Endothelial cell of umbilical vein (primary cell): ENCODE measurements at regions not wholly inside any gene's neighbourhood (a gene's known extent, or its start where the extent isn't known, plus 50 kb on each side); places are given as distances from the start of the nearest gene placed in this dataset.

Experiments used
- BruUV-seq: library from RNA; stranded (reverse); fragments of 400-500 nt; replicated peaks from 2 replicates; lab custom pipeline; 2021; lab: Mats Ljungman, UMichigan
- CTCF ChIA-PET: fragments of 300-600, 350-600 bp; sonication (Branson Sonifier 250); formaldehyde crosslinking; loops from one replicate; lab custom pipeline; 2021; ENCODE audit warnings: antibody characterized with exemption, inconsistent platforms; lab: Charles Lee
- POLR2A ChIA-PET: fragments of 300-600, 350-600 bp; sonication (Branson Sonifier 250); formaldehyde crosslinking; loops from one replicate; lab custom pipeline; 2021; ENCODE audit warnings: antibody characterized with exemption, inconsistent platforms; lab: Charles Lee
- DNase-seq: peaks from one replicate; pipeline ENCODE4 v3.0.0-alpha.2; 2011; ENCODE audit warnings: low read depth, low spot score
- FAIRE-seq: peaks from 2 replicates; lab custom pipeline; 2011; peaks lifted over from hg19 to GRCh38; lab: Jason Lieb, UNC
- H2AFZ ChIP-seq: 2 replicates; pipeline ENCODE4 v1.6.0; 2012; ENCODE audit warnings: low read depth, low read length, control low read depth, inconsistent platforms
- H3K27ac ChIP-seq: 2 replicates; pipeline ENCODE4 v1.5.1; 2011; ENCODE audit warnings: low read depth, mild to moderate bottlenecking, control low read depth, low read length, moderate library complexity; ENCODE audit not compliant: insufficient read depth
- H3K27me3 ChIP-seq, 2 experiments: 2 replicates each; pipeline versions ENCODE4 v1.6.0 to v1.6.1; 2011; ENCODE audit warnings: low read length in 2 of 2, mixed read lengths in 1 of 2; ENCODE audit not compliant: control insufficient read depth in 2 of 2, insufficient read depth in 2 of 2
- H3K36me3 ChIP-seq, 2 experiments: 2 replicates in 1 of 2; 3 replicates in 1 of 2; pipeline ENCODE4 v1.5.1; 2011; ENCODE audit warnings: low read length in 2 of 2, mild to moderate bottlenecking in 1 of 2, moderate library complexity in 1 of 2; ENCODE audit not compliant: control insufficient read depth in 2 of 2, insufficient read depth in 2 of 2; ENCODE audit errors: extremely low read depth in 1 of 2
- H3K4me1 ChIP-seq: 3 replicates; pipeline ENCODE4 v1.5.1; 2011; ENCODE audit warnings: mild to moderate bottlenecking, low read length; ENCODE audit not compliant: control insufficient read depth, insufficient read depth; ENCODE audit errors: extremely low read depth
- H3K4me2 ChIP-seq: 2 replicates; pipeline ENCODE4 v1.6.1; 2011; ENCODE audit warnings: low read length, control low read depth, mixed read lengths; ENCODE audit not compliant: insufficient read depth
- H3K4me3 ChIP-seq, 3 experiments: fragments of 200-600 bp in 1 of 3; sonication (generic), shearing (Covaris generic) in 1 of 3; replicated peaks in 1 of 3; 2 replicates each; pipeline ENCODE4 v1.5.1; 2011 to 2016; ENCODE audit warnings: control low read depth in 3 of 3, low read length in 3 of 3, mild to moderate bottlenecking in 2 of 3, inconsistent platforms in 1 of 3, low read depth in 1 of 3, moderate library complexity in 1 of 3; ENCODE audit not compliant: insufficient read depth in 1 of 3
- H3K79me2 ChIP-seq: 2 replicates; pipeline ENCODE4 v1.6.0; 2012; ENCODE audit warnings: low read length, inconsistent platforms; ENCODE audit not compliant: control insufficient read depth, insufficient read depth
- H3K9ac ChIP-seq: replicated peaks from 2 replicates; pipeline ENCODE3; 2011; ENCODE audit warnings: low read length, control low read depth; ENCODE audit not compliant: insufficient read depth; ENCODE audit errors: extremely low read depth
- H3K9me1 ChIP-seq: replicated peaks from 3 replicates; pipeline ENCODE4 v1.6.0; 2011; ENCODE audit warnings: mild to moderate bottlenecking, low read length; ENCODE audit not compliant: control insufficient read depth, insufficient read depth; ENCODE audit errors: extremely low read depth
- H3K9me3 ChIP-seq: replicated peaks from 2 replicates; pipeline ENCODE4 v1.5.1; 2012; ENCODE audit warnings: low read length, inconsistent platforms; ENCODE audit not compliant: control insufficient read depth, insufficient read depth
- H4K20me1 ChIP-seq: replicated peaks from 2 replicates; pipeline ENCODE3; 2011; ENCODE audit warnings: mild to moderate bottlenecking, low read length; ENCODE audit not compliant: control insufficient read depth, insufficient read depth; ENCODE audit errors: extremely low read depth
- CTCF ChIP-seq, 2 donors: IDR thresholded peaks; 1 replicate in 1 of 2; 2 replicates in 1 of 2; pipeline ENCODE4 v1.5.1; 2011; ENCODE audit warnings: low read length in 2 of 2, mild to moderate bottlenecking in 2 of 2, moderate library complexity in 2 of 2, control low read depth in 1 of 2, inconsistent platforms in 1 of 2, low read depth in 1 of 2; ENCODE audit not compliant: insufficient read depth in 1 of 2; ENCODE audit errors: extremely low read depth in 1 of 2
- EZH2 ChIP-seq: IDR thresholded peaks from 2 replicates; pipeline ENCODE4 v1.6.1; 2012; ENCODE audit warnings: borderline replicate concordance, low read depth, mild to moderate bottlenecking, moderate library complexity, low read length, inconsistent platforms; ENCODE audit not compliant: severe bottlenecking
- FOS ChIP-seq: IDR thresholded peaks from 2 replicates; pipeline ENCODE4 v1.6.1; 2011; ENCODE audit warnings: mild to moderate bottlenecking, low read length, moderate library complexity, borderline replicate concordance; ENCODE audit not compliant: insufficient read depth
- GATA2 ChIP-seq: IDR thresholded peaks from 2 replicates; pipeline ENCODE4 v1.7.0; 2011; ENCODE audit warnings: low read depth, mild to moderate bottlenecking, moderate library complexity, mixed read lengths, low read length; ENCODE audit not compliant: insufficient read length, insufficient read depth
- JUN ChIP-seq: IDR thresholded peaks from 2 replicates; pipeline ENCODE4 v1.6.1; 2011; ENCODE audit warnings: borderline replicate concordance, low read depth; ENCODE audit not compliant: insufficient read length, insufficient read depth
- MAX ChIP-seq: IDR thresholded peaks from 2 replicates; pipeline ENCODE4 v1.6.1; 2011; ENCODE audit not compliant: insufficient read depth, insufficient read length
- MYC ChIP-seq: IDR thresholded peaks from one replicate; pipeline ENCODE4 v1.6.1; 2011; ENCODE audit warnings: mild to moderate bottlenecking, low read depth, low read length
- POLR2A ChIP-seq: IDR thresholded peaks from 2 replicates; pipeline ENCODE4 v1.6.1; 2012; ENCODE audit warnings: low read depth, mild to moderate bottlenecking, control low read depth, low read length
- POLR2AphosphoS5 ChIP-seq: IDR thresholded peaks from 2 replicates; pipeline ENCODE4 v1.6.1; 2012; ENCODE audit warnings: low read depth, mild to moderate bottlenecking, control low read depth, low read length, moderate library complexity; ENCODE audit not compliant: insufficient read depth
- dilution Hi-C: fragments of 300-500 bp; cut with MboI; formaldehyde crosslinking; loops from one replicate; pipeline ENCODE4 v1.15.0; 2019; ENCODE audit warnings: low sequenced_read_pairs; ENCODE audit not compliant: extremely low pct_ligation_motif_present
- intact Hi-C: fragments of 100-400 bp; cut with micrococcal nuclease; formaldehyde crosslinking; loops from one replicate; pipeline ENCODE4 v1.10.0; 2022

GRCh38 chr3:113051787-113052186 is 61.0 kb downstream of the GTPBP8 start:
- Histone ChIP-seq H2AFZ (no peak overlapping the region), H3K79me2 (no peaks in the 10 kb centered on the region), H3K9me1 (no peaks in the 10 kb centered on the region), H3K27ac (no peak overlapping the region), H4K20me1 (no peaks in the 10 kb centered on the region), H3K36me3 (no peaks in the 10 kb centered on the region), H3K9me3 (no peaks in the 10 kb centered on the region), H3K27me3 (peaks cover 0 to 11% of the 10 kb centered on the region in 2 experiments), H3K4me1 (peaks cover 3% of the 10 kb centered on the region), H3K9ac (no peak overlapping the region), H3K4me2 (no peak overlapping the region), H3K4me3 (no peak overlapping the region)
- dilution Hi-C loops (no loop called here), intact Hi-C loops (loop anchor here (1.0 to 10.0 kb wide), 7 partner anchors 85 to 575 kb away; partner anchors contain the start of gene BOC)
- TF ChIP-seq FOS (no peak), GATA2 (no peak), JUN (no peak), POLR2AphosphoS5 (no peak), MAX (no peak)
- DNase-seq (no peak), FAIRE-seq (no peak)
- POLR2A ChIA-PET, result no interaction called here
- CTCF ChIA-PET, result interaction anchor here (3.5 kb wide), 1 partner anchor 236 kb away, joined by 44 read pairs; no protein-coding TSS in a partner anchor
- no TSS peak for BruUV-seq

- Histone ChIP-seq H4K20me1 (no peaks in the 10 kb centered on the region), H3K27me3 (peaks cover 0 to 11% of the 10 kb centered on the region in 2 experiments), H3K9me3 (no peaks in the 10 kb centered on the region), H3K36me3 (no peaks in the 10 kb centered on the region), H3K4me2 (no peak overlapping the region), H3K27ac (no peak overlapping the region), H3K9me1 (no peaks in the 10 kb centered on the region), H2AFZ (no peak overlapping the region), H3K4me1 (peaks cover 3% of the 10 kb centered on the region), H3K9ac (no peak overlapping the region), H3K79me2 (no peaks in the 10 kb centered on the region), H3K4me3 (no peak overlapping the region)
- POLR2A ChIA-PET, result no interaction called here
- TF ChIP-seq GATA2, result no peak
- no peak for TF ChIP-seq JUN
- TF ChIP-seq MAX, result no peak
- no peak for TF ChIP-seq CTCF (IDR thresholded peaks at IDR 0.05; ENCODE audit: extremely low read depth in 1 of 2, insufficient read depth in 1 of 2, low read depth in 1 of 2, low read length in 2 of 2)
- no peak for TF ChIP-seq POLR2A
- TF ChIP-seq EZH2, result no peak
- no peak for TF ChIP-seq POLR2AphosphoS5
- TF ChIP-seq FOS, result no peak
- TF ChIP-seq MYC, result no peak
- CTCF ChIA-PET, result interaction anchor here (1.4 to 3.5 kb wide), 2 partner anchors 235 to 525 kb away, joined by 3 to 44 read pairs; no protein-coding TSS in a partner anchor
- dilution Hi-C loops, result no loop called here
- intact Hi-C loops, result loop anchor here (10.0 kb wide), 1 partner anchor 162 kb away; the partner anchor contains the start of gene BOC
- DNase-seq, result no peak
- BruUV-seq, result no TSS peak
- no peak for FAIRE-seq
These were observed 62.4 kb downstream of the GTPBP8 start for GRCh38 chr3:113053169-113053568.
